Lower leg skin (tissue), 4 donors: ENCODE measurements at regions not wholly inside any gene's neighbourhood (a gene's known extent, or its start where the extent isn't known, plus 50 kb on each side); places are given as distances from the start of the nearest gene placed in this dataset.

Experiments used
- DNase-seq, 2 donors: peaks; one replicate each; pipeline ENCODE4 v3.0.0-alpha.2; 2019; ENCODE audit warnings: low spot score in 2 of 2
- H3K4me3 ChIP-seq: fragments of 200-600 bp; sonication (generic); 2 replicates; pipeline ENCODE4 v1.5.1; 2017; ENCODE audit warnings: mild to moderate bottlenecking, low read depth; ENCODE audit not compliant: poor library complexity, severe bottlenecking
- CTCF ChIP-seq, 3 donors: fragments of 450-650 bp; IDR thresholded peaks; one replicate each; pipeline ENCODE4 v1.5.1; 2016; ENCODE audit warnings: antibody characterized with exemption in 3 of 3, mild to moderate bottlenecking in 3 of 3, moderate library complexity in 2 of 3
- POLR2A ChIP-seq, 2 donors: fragments of 450-650 bp; IDR thresholded peaks; one replicate each; pipeline ENCODE4 v1.6.1; 2016 to 2017; ENCODE audit warnings: antibody characterized with exemption in 2 of 2, mild to moderate bottlenecking in 1 of 2, moderate library complexity in 1 of 2
- WGBS, 2 donors: methylation state at CpG; one replicate each; pipeline ENCODE4 v1.1.5; 2018; 5-methylcytosine and 5-hydroxymethylcytosine counted together
- intact Hi-C: fragments of 100-400 bp; cut with DNase I; formaldehyde crosslinking; loops from one replicate; pipeline ENCODE4 v1.15.0; 2023; ENCODE audit warnings: low total_unique reads

- 11 to 14% methylated on average over 35 of the region's 36 CpGs for WGBS, 2 donors
- intact Hi-C loops, result no loop called here
Observed at GRCh38 chr17:6893382-6894205, 62.1 kb upstream of the TEKT1 start.

GRCh38 chr17:6894206-6894528, 62.6 kb upstream of the TEKT1 start:
- WGBS, 2 donors, result 15 to 17% methylated on average over 9 to 15 of the region's 18 CpGs
- TF ChIP-seq CTCF (IDR thresholded peaks at IDR 0.05), result no peak
- no peak for TF ChIP-seq POLR2A (IDR thresholded peaks at IDR 0.05)
- H3K4me3 ChIP-seq, result no peak overlapping the region
- intact Hi-C loops, result no loop called here
- DNase-seq, result no peak

More at GRCh38 chr17:6893382-6894205, 62.1 kb upstream of the TEKT1 start:
- H3K4me3 ChIP-seq, result no peak overlapping the region
- TF ChIP-seq POLR2A (IDR thresholded peaks at IDR 0.05) (no peak), CTCF (IDR thresholded peaks at IDR 0.05) (no peak)
- no peak for DNase-seq

GRCh38 chr17:6901086-6901485, 69.6 kb upstream of the TEKT1 start:
- no peak overlapping the region for H3K4me3 ChIP-seq
- WGBS, 2 donors, result 70 to 83% methylated on average over 3 of the region's 3 CpGs
- no peak for TF ChIP-seq CTCF (IDR thresholded peaks at IDR 0.05)
- TF ChIP-seq POLR2A (IDR thresholded peaks at IDR 0.05), result no peak
- DNase-seq, result no peak
- intact Hi-C loops, result no loop called here

GRCh38 chr17:6903326-6903900, 71.9 kb upstream of the TEKT1 start:
- TF ChIP-seq POLR2A (IDR thresholded peaks at IDR 0.05) (no peak), CTCF (IDR thresholded peaks at IDR 0.05) (no peak)
- intact Hi-C loops, result no loop called here

GRCh38 chr17:6908807-6909206, 77.3 kb upstream of the TEKT1 start:
- no peak for TF ChIP-seq POLR2A (IDR thresholded peaks at IDR 0.05)
- no peak for TF ChIP-seq CTCF (IDR thresholded peaks at IDR 0.05)
- 92% methylated on average over 5 of the region's 5 CpGs for WGBS, 2 donors
- intact Hi-C loops, result no loop called here
- no peak overlapping the region for H3K4me3 ChIP-seq
- DNase-seq, result no peak

More at GRCh38 chr17:6903326-6903900, 71.9 kb upstream of the TEKT1 start:
- DNase-seq, result no peak
- WGBS, 2 donors, result 73 to 83% methylated on average over 7 of the region's 7 CpGs
- no peak overlapping the region for H3K4me3 ChIP-seq
